Right atrium auricular region (tissue), 2 donors: ENCODE measurements at regions not wholly inside any gene's neighbourhood (a gene's known extent, or its start where the extent isn't known, plus 50 kb on each side); places are given as distances from the start of the nearest gene placed in this dataset.

ENCODE experiments used
- DNase-seq: peaks from one replicate; pipeline ENCODE4 v3.0.0-alpha.2; 2019; ENCODE audit warnings: low spot score
- H3K27ac ChIP-seq, 2 donors: fragments of 200-600 bp; sonication (generic); 1 replicate in 1 of 2; 2 replicates in 1 of 2; pipeline ENCODE4 v1.5.1; 2016 to 2019
- H3K27me3 ChIP-seq, 2 donors: fragments of 200-600 bp; sonication (generic); one replicate each; pipeline versions ENCODE4 v1.5.1 to v1.6.0; 2017 to 2019
- H3K36me3 ChIP-seq: fragments of 200-600 bp; sonication (generic); one replicate; pipeline ENCODE4 v1.5.1; 2016
- H3K4me1 ChIP-seq, 2 donors: fragments of 200-600 bp; sonication (generic); one replicate each; pipeline versions ENCODE4 v1.5.1 to v1.6.0; 2017 to 2019
- H3K4me3 ChIP-seq, 2 donors: fragments of 200-600 bp; sonication (generic); 1 replicate in 1 of 2; 2 replicates in 1 of 2; pipeline ENCODE4 v1.5.1; 2017 to 2019; ENCODE audit warnings: mild to moderate bottlenecking in 1 of 2, moderate library complexity in 1 of 2
- H3K9me3 ChIP-seq, 2 donors: fragments of 200-600 bp; sonication (generic); one replicate each; pipeline ENCODE4 v1.5.1; 2019
- TF ChIP-seq, protein P1 (sequence below), 2 donors: fragments of 200-600 bp; sonication (generic); IDR thresholded peaks; one replicate each; pipeline ENCODE4 v1.5.1; 2019; ENCODE audit warnings: antibody characterized with exemption in 2 of 2

DNA sequence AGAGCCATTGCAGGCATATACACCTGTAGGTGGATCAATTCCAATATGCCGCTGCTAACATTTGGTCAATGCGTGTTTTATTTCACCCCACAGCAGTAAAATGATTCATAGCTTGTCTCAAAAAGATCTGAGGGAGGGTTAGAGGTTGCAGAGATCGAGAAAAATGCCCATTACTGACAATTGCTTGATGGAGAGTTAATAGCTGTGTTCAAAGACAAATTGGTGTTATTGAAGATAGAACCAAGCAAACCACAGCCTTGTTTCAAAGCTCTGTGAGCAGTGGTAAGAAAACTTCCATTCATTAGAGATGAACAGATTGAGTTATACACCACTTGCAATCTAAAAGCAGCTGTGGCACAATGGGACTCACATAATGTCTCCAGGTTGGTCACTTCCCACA lies 95.4 kb downstream of the KCNE4 start:
- Histone ChIP-seq H3K4me1 (no peaks in the 10 kb centered on the region), H3K27me3 (no peaks in the 10 kb centered on the region), H3K27ac (no peak overlapping the region), H3K36me3 (no peaks in the 10 kb centered on the region), H3K9me3 (peaks cover 0 to 3% of the 10 kb centered on the region in 2 donors), H3K4me3 (no peak overlapping the region)
- TF ChIP-seq, protein P1, sequence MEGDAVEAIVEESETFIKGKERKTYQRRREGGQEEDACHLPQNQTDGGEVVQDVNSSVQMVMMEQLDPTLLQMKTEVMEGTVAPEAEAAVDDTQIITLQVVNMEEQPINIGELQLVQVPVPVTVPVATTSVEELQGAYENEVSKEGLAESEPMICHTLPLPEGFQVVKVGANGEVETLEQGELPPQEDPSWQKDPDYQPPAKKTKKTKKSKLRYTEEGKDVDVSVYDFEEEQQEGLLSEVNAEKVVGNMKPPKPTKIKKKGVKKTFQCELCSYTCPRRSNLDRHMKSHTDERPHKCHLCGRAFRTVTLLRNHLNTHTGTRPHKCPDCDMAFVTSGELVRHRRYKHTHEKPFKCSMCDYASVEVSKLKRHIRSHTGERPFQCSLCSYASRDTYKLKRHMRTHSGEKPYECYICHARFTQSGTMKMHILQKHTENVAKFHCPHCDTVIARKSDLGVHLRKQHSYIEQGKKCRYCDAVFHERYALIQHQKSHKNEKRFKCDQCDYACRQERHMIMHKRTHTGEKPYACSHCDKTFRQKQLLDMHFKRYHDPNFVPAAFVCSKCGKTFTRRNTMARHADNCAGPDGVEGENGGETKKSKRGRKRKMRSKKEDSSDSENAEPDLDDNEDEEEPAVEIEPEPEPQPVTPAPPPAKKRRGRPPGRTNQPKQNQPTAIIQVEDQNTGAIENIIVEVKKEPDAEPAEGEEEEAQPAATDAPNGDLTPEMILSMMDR (IDR thresholded peaks at IDR 0.05): no peak
- DNase-seq: no peak

DNA sequence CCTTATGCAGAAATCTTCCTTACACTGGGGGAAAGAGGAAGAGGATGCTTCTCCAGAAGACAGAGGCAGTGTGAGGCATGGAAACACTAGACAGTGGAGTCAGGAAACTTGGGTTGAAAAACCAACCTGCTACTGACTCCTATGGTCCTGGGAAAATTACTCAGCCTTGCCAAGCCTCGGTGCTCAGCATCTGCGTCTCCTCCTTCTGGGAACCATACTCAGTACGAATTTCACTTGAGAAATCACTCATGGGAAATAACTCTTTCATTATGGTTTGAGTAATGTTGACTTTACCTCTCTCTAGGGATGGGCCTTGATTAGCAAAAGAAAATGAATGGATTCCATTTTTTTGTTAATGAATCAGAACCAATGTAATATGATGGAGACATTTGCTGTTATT lies 96.5 kb downstream of the KCNE4 start:
- no peak overlapping the region for H3K27ac ChIP-seq
- TF ChIP-seq, protein P1 (IDR thresholded peaks at IDR 0.05): no peak

DNA sequence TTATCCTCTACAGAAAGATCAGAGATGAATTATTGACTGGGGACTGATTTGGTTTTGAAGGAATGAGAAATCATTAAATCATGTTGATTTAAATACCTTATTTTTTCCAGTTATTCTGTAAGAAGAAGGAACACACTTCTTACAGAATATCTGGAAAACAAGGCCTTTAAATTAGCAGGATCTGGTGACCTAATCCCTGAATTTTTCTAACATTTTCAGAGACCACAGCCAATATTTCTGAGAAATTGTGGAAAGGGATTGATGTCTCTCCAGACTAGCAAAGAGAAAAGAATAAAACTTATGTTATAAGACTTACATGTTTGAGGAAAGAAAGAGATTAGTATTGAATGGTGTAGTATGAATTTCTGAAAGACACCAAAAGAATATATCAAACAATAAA lies 104.0 kb downstream of the KCNE4 start:
- Histone ChIP-seq H3K4me1 (no peaks in the 10 kb centered on the region), H3K9me3 (no peaks in the 10 kb centered on the region), H3K36me3 (no peaks in the 10 kb centered on the region), H3K27ac (no peak overlapping the region), H3K27me3 (no peaks in the 10 kb centered on the region), H3K4me3 (no peak overlapping the region)
- TF ChIP-seq, protein P1 (IDR thresholded peaks at IDR 0.05): no peak
- DNase-seq: no peak

More for the DNA sequence above, 96.5 kb downstream of the KCNE4 start:
- Histone ChIP-seq H3K4me3 (no peak overlapping the region), H3K27me3 (no peaks in the 10 kb centered on the region), H3K4me1 (no peaks in the 10 kb centered on the region), H3K9me3 (peaks cover 0 to 3% of the 10 kb centered on the region in 2 donors), H3K36me3 (no peaks in the 10 kb centered on the region)
- DNase-seq: no peak

DNA sequence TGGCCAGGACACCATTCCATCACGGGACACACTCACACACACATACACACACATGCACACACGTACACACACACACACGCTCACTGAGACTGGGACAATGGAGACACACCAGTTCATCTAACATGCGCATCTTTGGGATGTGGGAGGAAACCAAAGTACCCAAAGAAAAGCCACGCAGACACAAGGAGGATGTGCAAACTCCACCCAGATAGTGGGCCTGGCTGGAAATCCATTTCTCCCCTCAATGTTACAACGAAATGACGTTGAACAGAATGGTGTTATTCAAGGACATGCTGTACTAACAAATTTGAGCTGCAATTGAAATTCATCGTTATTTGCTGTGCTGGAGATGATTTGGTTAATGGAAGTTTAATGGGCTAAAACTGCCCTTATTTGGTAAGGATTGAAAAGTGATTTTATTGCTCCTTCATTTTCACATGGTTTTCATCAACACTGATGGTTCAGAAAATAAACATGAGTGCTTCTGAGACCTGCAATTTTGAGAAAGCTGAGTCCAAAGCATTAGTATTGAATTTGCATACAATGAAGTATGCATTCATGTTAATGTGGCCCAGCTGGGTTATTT lies 110.0 kb downstream of the KCNE4 start:
- H3K36me3 ChIP-seq: no peaks in the 10 kb centered on the region
- H3K27ac ChIP-seq: no peak overlapping the region
- TF ChIP-seq, protein P1 (IDR thresholded peaks at IDR 0.05): no peak
- no peaks in the 10 kb centered on the region for H3K27me3 ChIP-seq
- no peaks in the 10 kb centered on the region for H3K9me3 ChIP-seq
- DNase-seq: no peak
- H3K4me1 ChIP-seq: no peaks in the 10 kb centered on the region
- no peak overlapping the region for H3K4me3 ChIP-seq

DNA sequence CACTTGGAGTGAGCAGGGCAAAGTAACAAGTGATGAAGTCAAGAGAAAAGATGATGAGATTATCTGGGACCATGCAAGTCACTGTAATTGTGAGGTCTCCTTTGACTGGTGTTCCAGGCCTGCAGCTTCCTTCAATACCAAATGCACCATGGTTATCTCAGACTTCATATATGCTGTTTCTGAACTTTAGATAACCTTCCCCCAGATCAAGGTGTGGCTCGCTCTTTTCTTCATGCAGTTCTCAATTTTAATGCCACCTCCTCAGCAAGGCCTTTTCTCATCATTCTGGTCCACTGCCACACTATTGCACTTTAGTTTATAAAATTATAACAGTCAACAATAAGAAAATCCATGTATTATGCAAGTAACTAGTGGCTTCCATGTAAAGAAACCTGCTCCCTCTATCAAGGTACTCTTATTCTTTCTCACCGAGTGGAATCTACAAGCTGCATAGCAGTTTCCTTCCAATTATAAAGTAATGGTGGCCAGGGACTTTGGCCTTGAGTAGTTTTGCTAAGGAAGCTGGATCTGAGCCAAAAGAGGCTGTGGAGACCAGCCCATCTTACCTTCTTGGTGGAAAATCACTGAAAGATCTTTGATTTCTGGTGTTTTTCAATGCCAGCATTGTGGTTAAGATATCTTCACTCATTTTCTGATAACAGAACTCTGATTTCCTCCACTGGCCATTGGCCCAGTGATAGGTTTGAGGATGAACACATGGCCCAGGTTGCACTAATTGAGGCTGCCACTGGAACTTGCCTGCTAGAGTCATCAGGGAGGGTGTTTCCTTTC lies 113.6 kb downstream of the KCNE4 start:
- Histone ChIP-seq H3K4me1 (no peaks in the 10 kb centered on the region), H3K4me3 (no peak overlapping the region)

More for the DNA sequence above, 113.6 kb downstream of the KCNE4 start:
- Histone ChIP-seq H3K27ac (no peak overlapping the region), H3K9me3 (no peaks in the 10 kb centered on the region), H3K36me3 (no peaks in the 10 kb centered on the region), H3K27me3 (no peaks in the 10 kb centered on the region)
- DNase-seq: no peak
- TF ChIP-seq, protein P1 (IDR thresholded peaks at IDR 0.05): no peak
